NCI-H748 treated with DMSO at 0.1 percent for 48 hours (cell line): ENCODE measurements at regions not wholly inside any gene's neighbourhood (a gene's known extent, or its start where the extent isn't known, plus 50 kb on each side); places are given as distances from the start of the nearest gene placed in this dataset.
A peak's percentile ranks its signal among the peaks of the same experiment; 100 is the strongest.
"Not testable (repeated sequence)": the region's sequence is repeated elsewhere in the genome, so short reads cannot be mapped to it uniquely, and the experiment has no call there.

ENCODE experiments used
- DNase-seq: peaks from one replicate; lab custom pipeline; 2025; lab: John Stamatoyannopoulos, UW

GRCh38 chr14:30160608-30161007 is 233.0 kb upstream of the PRKD1 start:
- no peak for DNase-seq

GRCh38 chr14:30162066-30162465 is 234.4 kb upstream of the PRKD1 start:
- no peak for DNase-seq

GRCh38 chr14:30165255-30165654 is 237.6 kb upstream of the PRKD1 start:
- DNase-seq: no peak

GRCh38 chr14:30177781-30178180 is 250.1 kb upstream of the PRKD1 start:
- no peak for DNase-seq

- DNase-seq: no peak
Observed at GRCh38 chr14:30179381-30180130, 251.9 kb upstream of the PRKD1 start.

- DNase-seq: no peak
Observed at GRCh38 chr14:30180219-30180618, 252.6 kb upstream of the PRKD1 start.

- DNase-seq: no peak
Observed at GRCh38 chr14:30185832-30186231, 258.2 kb upstream of the PRKD1 start.

GRCh38 chr14:30191639-30192279 is 264.1 kb upstream of the PRKD1 start:
- DNase-seq: no peak

GRCh38 chr14:30193101-30193500 is 265.5 kb upstream of the PRKD1 start:
- no peak for DNase-seq

GRCh38 chr14:30193845-30194501 is 266.3 kb upstream of the PRKD1 start:
- no peak for DNase-seq

GRCh38 chr14:30194741-30195148 is 267.1 kb upstream of the PRKD1 start:
- DNase-seq: no peak

- DNase-seq: no peak
Observed at GRCh38 chr14:30195941-30196340, 268.3 kb upstream of the PRKD1 start.

- DNase-seq: no peak
Observed at GRCh38 chr14:30196861-30197260, 269.2 kb upstream of the PRKD1 start.

- not testable (repeated sequence) for DNase-seq
Observed at GRCh38 chr14:30198720-30199119, 271.1 kb upstream of the PRKD1 start.

- no peak for DNase-seq
Observed at GRCh38 chr14:30204431-30204980, 276.9 kb upstream of the PRKD1 start.

- DNase-seq: no peak
Observed at GRCh38 chr14:30209136-30209535, 281.5 kb upstream of the PRKD1 start.

GRCh38 chr14:30210630-30211029 is 283.0 kb upstream of the PRKD1 start:
- no peak for DNase-seq

GRCh38 chr14:30211326-30211725 is 283.7 kb upstream of the PRKD1 start:
- no peak for DNase-seq

GRCh38 chr14:30214014-30214413 is 286.4 kb upstream of the PRKD1 start:
- no peak for DNase-seq

GRCh38 chr14:30214461-30215090 is 286.9 kb upstream of the PRKD1 start:
- DNase-seq: peak; percentile 76

GRCh38 chr14:30218907-30219306 is 291.3 kb upstream of the PRKD1 start:
- no peak for DNase-seq

- DNase-seq: no peak
Observed at GRCh38 chr14:30221546-30221945, 293.9 kb upstream of the PRKD1 start.
